A673 (cell line): ENCODE measurements at regions not wholly inside any gene's neighbourhood (a gene's known extent, or its start where the extent isn't known, plus 50 kb on each side); places are given as distances from the start of the nearest gene placed in this dataset.

Experiments
- EZH2 ChIP-seq: fragments of 200-600 bp; sonication (generic); IDR thresholded peaks from 2 replicates; pipeline ENCODE4 v1.6.1; 2017; ENCODE audit warnings: borderline replicate concordance, low read depth, mild to moderate bottlenecking, mixed read lengths, antibody characterized with exemption, low read length; ENCODE audit not compliant: poor library complexity, severe bottlenecking
- TF ChIP-seq, protein P1 (sequence below): fragments of 300-800, 200-600 bp; sonication (generic); conservative IDR thresholded peaks from 2 replicates; pipeline ENCODE4 v1.5.1; 2017; ENCODE audit warnings: low read depth, mild to moderate bottlenecking, antibody characterized with exemption, low read length, moderate library complexity, mixed read lengths

DNA sequence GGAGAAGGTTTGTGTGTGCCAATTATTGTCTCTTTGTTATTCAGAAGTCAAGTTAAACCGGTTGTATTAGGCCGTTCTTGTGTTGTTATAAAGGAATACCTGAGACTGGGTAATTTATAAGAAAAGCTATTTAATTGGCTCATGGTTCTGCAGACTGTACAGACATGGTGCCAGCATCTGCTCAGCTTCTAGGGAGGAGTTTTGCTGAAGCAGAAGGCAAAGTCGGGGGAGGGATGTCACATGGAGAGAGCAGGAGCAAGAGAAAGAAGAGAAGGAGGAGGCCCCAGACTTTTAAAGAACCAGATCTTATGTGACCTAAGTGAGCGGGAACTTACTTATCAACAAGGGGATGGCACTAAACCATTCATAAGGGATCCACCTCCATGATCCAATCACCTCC, 349.3 kb upstream of the PCDH18 start:
- TF ChIP-seq, protein P1, sequence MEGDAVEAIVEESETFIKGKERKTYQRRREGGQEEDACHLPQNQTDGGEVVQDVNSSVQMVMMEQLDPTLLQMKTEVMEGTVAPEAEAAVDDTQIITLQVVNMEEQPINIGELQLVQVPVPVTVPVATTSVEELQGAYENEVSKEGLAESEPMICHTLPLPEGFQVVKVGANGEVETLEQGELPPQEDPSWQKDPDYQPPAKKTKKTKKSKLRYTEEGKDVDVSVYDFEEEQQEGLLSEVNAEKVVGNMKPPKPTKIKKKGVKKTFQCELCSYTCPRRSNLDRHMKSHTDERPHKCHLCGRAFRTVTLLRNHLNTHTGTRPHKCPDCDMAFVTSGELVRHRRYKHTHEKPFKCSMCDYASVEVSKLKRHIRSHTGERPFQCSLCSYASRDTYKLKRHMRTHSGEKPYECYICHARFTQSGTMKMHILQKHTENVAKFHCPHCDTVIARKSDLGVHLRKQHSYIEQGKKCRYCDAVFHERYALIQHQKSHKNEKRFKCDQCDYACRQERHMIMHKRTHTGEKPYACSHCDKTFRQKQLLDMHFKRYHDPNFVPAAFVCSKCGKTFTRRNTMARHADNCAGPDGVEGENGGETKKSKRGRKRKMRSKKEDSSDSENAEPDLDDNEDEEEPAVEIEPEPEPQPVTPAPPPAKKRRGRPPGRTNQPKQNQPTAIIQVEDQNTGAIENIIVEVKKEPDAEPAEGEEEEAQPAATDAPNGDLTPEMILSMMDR: no peak
- TF ChIP-seq EZH2: no peak
